Heart left ventricle (tissue), 16 donors: ENCODE measurements at regions not wholly inside any gene's neighbourhood (a gene's known extent, or its start where the extent isn't known, plus 50 kb on each side); places are given as distances from the start of the nearest gene placed in this dataset.

ENCODE experiments used
- ATAC-seq, 4 donors: fragments of 200-7000 bp; cut with Tn5 transposase; one replicate each; pipeline ENCODE4 v1.9.1; 2020 to 2022; ENCODE audit warnings: moderate library complexity in 4 of 4, mild to moderate bottlenecking in 3 of 4, moderate number of reproducible peaks in 1 of 4
- DNase-seq, 5 donors: peaks; one replicate each; pipeline ENCODE4 v3.0.0-alpha.2; 2020
- H3K27ac ChIP-seq, 12 donors: fragments of 200-600 bp; sonication (generic) in 4 of 12; one replicate each; pipeline versions ENCODE4 v1.5.0 to v1.8.0; 2016 to 2022; ENCODE audit warnings: mild to moderate bottlenecking in 2 of 12
- H3K27me3 ChIP-seq, 9 donors: fragments of 200-600 bp; sonication (generic) in 2 of 9; one replicate each; pipeline versions ENCODE4 v1.5.1 to v1.8.0; 2016 to 2022; ENCODE audit warnings: mild to moderate bottlenecking in 3 of 9
- H3K36me3 ChIP-seq, 9 donors: fragments of 200-600 bp; sonication (generic) in 2 of 9; one replicate each; pipeline versions ENCODE4 v1.5.0 to v1.8.0; 2018 to 2022; ENCODE audit warnings: mild to moderate bottlenecking in 2 of 9
- H3K4me1 ChIP-seq, 12 donors: fragments of 200-600 bp; sonication (generic) in 4 of 12; one replicate each; pipeline versions ENCODE4 v1.5.0 to v1.8.0; 2016 to 2022; ENCODE audit warnings: mild to moderate bottlenecking in 3 of 12
- H3K4me3 ChIP-seq, 12 donors: fragments of 200-600 bp; sonication (generic) in 4 of 12; one replicate each; pipeline versions ENCODE4 v1.5.0 to v1.8.0; 2017 to 2022; ENCODE audit warnings: mild to moderate bottlenecking in 9 of 12, moderate library complexity in 4 of 12
- H3K9me3 ChIP-seq, 12 donors: fragments of 200-600 bp; sonication (generic) in 4 of 12; one replicate each; pipeline versions ENCODE4 v1.5.0 to v1.8.0; 2016 to 2022; ENCODE audit warnings: mild to moderate bottlenecking in 1 of 12
- POLR2A ChIP-seq, 2 donors: fragments of 450-650 bp; IDR thresholded peaks; one replicate each; pipeline ENCODE4 v1.6.1; 2017; ENCODE audit warnings: antibody characterized with exemption in 2 of 2, mild to moderate bottlenecking in 2 of 2, moderate library complexity in 2 of 2
- WGBS, 4 donors: extraction: QIAGEN DNeasy Blood & Tissue Kit in 2 of 4; methylation state at CpG; one replicate each; pipeline versions ENCODE4 v1.1.5 to v1.1.7; 2013 to 2018; 5-methylcytosine and 5-hydroxymethylcytosine counted together
- intact Hi-C, 10 donors: fragments of 100-400 bp; cut with DNase I; formaldehyde crosslinking; loops; one replicate each; pipeline versions ENCODE4 v1.11.1 to v1.14.2; 2022
- TF ChIP-seq, protein P1 (sequence below), 12 donors: fragments of 200-600 bp; sonication (generic) in 4 of 12; IDR thresholded peaks; one replicate each; pipeline versions ENCODE4 v1.5.0 to v1.8.0; 2018 to 2022; ENCODE audit warnings: antibody characterized with exemption in 12 of 12, mild to moderate bottlenecking in 5 of 12
- donor health status: ischemic (EF 13 %, LVEDD 7.1; RV severe dilation, severe dysfunction).
- donor health status: healthy with polysubstance abuse.
- donor health status: DM: no; HTN: yes; CAD: no.
- donor health status: DM: no; HTN: no; CAD: no.
- donor health status: ischemic (EF 25% LVEDD 6.9; RV normal size, moderate dysfunction).
- donor health status: ischemic (EF 25% LVEDD 5.7; RV mildly dilated, moderate dysfunction).
- donor health status: healthy.
- donor health status: DM: yes; HTN: yes; CAD: no.
- donor health status: ischemic (EF 35%, LVEDD 5.7; RV mildly dilated, moderate dysfunction).
- donor health status: nonischemic (EF 11% LVEDD 7.7; RV severe dilation, severe dysfunction).
- donor health status: DM: yes; HTN: yes; CAD: no.
- donor health status: PGD.
- donor health status: ischemic (EF 29% LVEDD 5.4; RV normal size, mild dysfunction).
- donor health status: nonischemic (EF 23%, LVEDD 6.1; RV moderate dilation, normal function).

DNA sequence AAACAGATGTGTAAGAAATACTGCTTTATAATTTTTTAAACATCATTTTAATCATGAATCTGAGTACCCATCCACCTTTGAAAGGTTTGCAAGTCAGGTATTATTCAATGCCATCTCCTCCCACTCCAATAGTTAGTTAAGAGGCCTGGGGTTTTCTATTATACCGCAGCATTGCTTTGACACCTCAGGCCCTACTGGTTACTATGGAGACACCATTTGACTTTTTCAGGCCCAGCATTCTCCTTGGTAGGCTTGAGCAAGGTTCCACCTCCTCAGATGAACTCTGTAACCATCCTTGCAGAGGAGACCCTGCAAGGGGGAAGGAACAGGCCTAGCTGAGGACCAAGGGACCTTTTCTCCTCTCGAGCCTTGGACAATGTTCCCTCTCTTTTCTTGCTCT lies 326.9 kb upstream of the NPSR1 start:
- intact Hi-C loops, result loop anchor here in 1 of 10 donors (10.0 kb wide), 1 partner anchor 264 kb away; no protein-coding TSS in a partner anchor
- ATAC-seq (no peak), DNase-seq (no peak)
- H3K27me3 ChIP-seq, result peaks cover 0 to 3% (median 0%) of the 10 kb centered on the region in 9 donors
- WGBS, 4 donors, result 80 to 86% (median 82%) methylated on average over 2 of the region's 2 CpGs
- no peaks in the 10 kb centered on the region for H3K4me1 ChIP-seq
- no peaks in the 10 kb centered on the region for H3K36me3 ChIP-seq
- TF ChIP-seq, protein P1, sequence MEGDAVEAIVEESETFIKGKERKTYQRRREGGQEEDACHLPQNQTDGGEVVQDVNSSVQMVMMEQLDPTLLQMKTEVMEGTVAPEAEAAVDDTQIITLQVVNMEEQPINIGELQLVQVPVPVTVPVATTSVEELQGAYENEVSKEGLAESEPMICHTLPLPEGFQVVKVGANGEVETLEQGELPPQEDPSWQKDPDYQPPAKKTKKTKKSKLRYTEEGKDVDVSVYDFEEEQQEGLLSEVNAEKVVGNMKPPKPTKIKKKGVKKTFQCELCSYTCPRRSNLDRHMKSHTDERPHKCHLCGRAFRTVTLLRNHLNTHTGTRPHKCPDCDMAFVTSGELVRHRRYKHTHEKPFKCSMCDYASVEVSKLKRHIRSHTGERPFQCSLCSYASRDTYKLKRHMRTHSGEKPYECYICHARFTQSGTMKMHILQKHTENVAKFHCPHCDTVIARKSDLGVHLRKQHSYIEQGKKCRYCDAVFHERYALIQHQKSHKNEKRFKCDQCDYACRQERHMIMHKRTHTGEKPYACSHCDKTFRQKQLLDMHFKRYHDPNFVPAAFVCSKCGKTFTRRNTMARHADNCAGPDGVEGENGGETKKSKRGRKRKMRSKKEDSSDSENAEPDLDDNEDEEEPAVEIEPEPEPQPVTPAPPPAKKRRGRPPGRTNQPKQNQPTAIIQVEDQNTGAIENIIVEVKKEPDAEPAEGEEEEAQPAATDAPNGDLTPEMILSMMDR (IDR thresholded peaks at IDR 0.05), result no peak
- TF ChIP-seq POLR2A (IDR thresholded peaks at IDR 0.05), result no peak
- no peaks in the 10 kb centered on the region for H3K9me3 ChIP-seq
- no peak overlapping the region for H3K4me3 ChIP-seq
- H3K27ac ChIP-seq, result no peak overlapping the region

DNA sequence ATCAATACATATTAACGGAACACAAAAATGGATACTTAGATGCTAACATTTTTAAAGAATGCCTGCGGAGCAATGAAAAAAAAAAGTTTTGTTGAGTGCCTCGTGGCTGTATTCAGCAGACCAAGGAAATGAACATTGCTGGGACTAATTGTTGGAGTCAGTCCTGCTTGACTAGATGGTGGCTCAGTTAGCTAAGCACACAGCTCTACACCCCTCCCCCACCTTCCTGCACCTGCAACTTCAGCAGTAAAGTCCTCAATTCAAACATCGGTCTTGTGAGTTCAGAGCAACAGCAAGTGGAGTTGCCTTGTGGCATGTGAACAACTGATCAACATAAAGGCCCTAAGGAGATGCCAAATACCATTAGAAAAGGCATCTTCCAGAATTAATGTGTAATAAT lies 326.0 kb upstream of the NPSR1 start:
- 89 to 93% (median 90%) methylated on average over 4 of the region's 4 CpGs for WGBS, 4 donors
- peaks cover 0 to 5% (median 0%) of the 10 kb centered on the region in 12 donors for H3K9me3 ChIP-seq
- TF ChIP-seq POLR2A (IDR thresholded peaks at IDR 0.05), result no peak
- TF ChIP-seq, protein P1 (IDR thresholded peaks at IDR 0.05), result no peak
- H3K27ac ChIP-seq, result no peak overlapping the region
- ATAC-seq (no peak), DNase-seq (no peak)
- no peak overlapping the region for H3K4me3 ChIP-seq
- no peaks in the 10 kb centered on the region for H3K4me1 ChIP-seq
- intact Hi-C loops, result loop anchor here in 1 of 10 donors (10.0 kb wide), 1 partner anchor 263 kb away; no protein-coding TSS in a partner anchor
- H3K27me3 ChIP-seq, result peaks cover 0 to 3% (median 0%) of the 10 kb centered on the region in 9 donors
- H3K36me3 ChIP-seq, result no peaks in the 10 kb centered on the region

DNA sequence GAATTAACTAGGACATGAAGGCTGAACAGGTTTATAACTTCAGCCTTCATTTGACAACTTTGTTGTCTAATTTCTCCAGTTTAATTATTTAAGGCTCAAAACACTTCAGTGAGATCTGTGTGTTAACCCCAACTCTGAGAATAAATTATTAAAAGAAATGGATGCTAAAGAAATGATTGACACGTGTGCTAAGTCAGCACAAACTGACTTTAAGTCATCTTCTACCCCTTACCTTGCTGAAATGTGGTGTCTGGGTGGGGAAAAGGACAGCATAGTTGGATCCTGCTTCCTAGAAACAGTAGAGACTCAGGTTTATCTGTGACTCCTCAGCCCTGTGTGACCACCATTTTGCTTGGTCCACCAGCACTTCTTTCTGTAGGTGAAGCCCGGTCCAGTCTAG lies 324.8 kb upstream of the NPSR1 start:
- no peaks in the 10 kb centered on the region for H3K36me3 ChIP-seq
- no peak for TF ChIP-seq POLR2A (IDR thresholded peaks at IDR 0.05)
- TF ChIP-seq, protein P1 (IDR thresholded peaks at IDR 0.05), result no peak
- no peak overlapping the region for H3K4me3 ChIP-seq
- intact Hi-C loops, result loop anchor here in 1 of 10 donors (10.0 kb wide), 1 partner anchor 262 kb away; no protein-coding TSS in a partner anchor
- ATAC-seq (no peak), DNase-seq (no peak)
- no peaks in the 10 kb centered on the region for H3K27me3 ChIP-seq
- no peaks in the 10 kb centered on the region for H3K4me1 ChIP-seq
- WGBS, 4 donors, result 80 to 89% (median 86%) methylated on average over 2 of the region's 2 CpGs
- H3K27ac ChIP-seq, result no peak overlapping the region
- peaks cover 0 to 17% (median 0%) of the 10 kb centered on the region in 12 donors for H3K9me3 ChIP-seq

DNA sequence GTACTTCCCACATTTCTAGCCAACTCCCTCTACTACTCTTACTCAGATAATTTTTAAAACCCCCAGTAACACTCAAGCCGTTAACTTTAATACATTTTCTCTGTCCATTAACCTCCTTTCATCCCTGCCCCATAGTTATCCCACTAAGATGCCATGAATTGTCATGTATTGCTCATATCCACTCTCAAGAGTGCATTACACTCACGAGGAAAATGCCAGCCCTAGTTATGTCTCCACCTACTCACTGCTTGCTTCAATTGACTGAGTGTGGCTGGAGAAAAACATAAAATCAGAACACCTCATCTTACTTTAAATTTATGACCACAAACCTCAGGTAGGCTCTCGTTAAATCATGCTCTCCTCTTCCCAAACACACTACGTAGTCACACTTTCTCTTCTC lies 324.1 kb upstream of the NPSR1 start:
- 76 to 84% (median 79%) methylated on average over 4 of the region's 4 CpGs for WGBS, 4 donors
- TF ChIP-seq POLR2A (IDR thresholded peaks at IDR 0.05), result no peak
- TF ChIP-seq, protein P1 (IDR thresholded peaks at IDR 0.05), result no peak
- intact Hi-C loops, result loop anchor here in 1 of 10 donors (10.0 kb wide), 1 partner anchor 261 kb away; no protein-coding TSS in a partner anchor

More for the DNA sequence above, 324.1 kb upstream of the NPSR1 start:
- DNase-seq, result no peak
- Histone ChIP-seq H3K27ac (no peak overlapping the region), H3K9me3 (peaks cover 0 to 20% (median 0%) of the 10 kb centered on the region in 12 donors), H3K4me1 (no peaks in the 10 kb centered on the region), H3K27me3 (no peaks in the 10 kb centered on the region), H3K36me3 (no peaks in the 10 kb centered on the region), H3K4me3 (no peak overlapping the region)
- ATAC-seq, result no peak
